Ammon's horn (tissue), 1 donor: ENCODE measurements at regions not wholly inside any gene's neighbourhood (a gene's known extent, or its start where the extent isn't known, plus 50 kb on each side); places are given as distances from the start of the nearest gene placed in this dataset.

Experiments used
- DNase-seq: peaks from one replicate; pipeline ENCODE4 v3.0.0-alpha.2; 2016; ENCODE audit warnings: low spot score

DNA sequence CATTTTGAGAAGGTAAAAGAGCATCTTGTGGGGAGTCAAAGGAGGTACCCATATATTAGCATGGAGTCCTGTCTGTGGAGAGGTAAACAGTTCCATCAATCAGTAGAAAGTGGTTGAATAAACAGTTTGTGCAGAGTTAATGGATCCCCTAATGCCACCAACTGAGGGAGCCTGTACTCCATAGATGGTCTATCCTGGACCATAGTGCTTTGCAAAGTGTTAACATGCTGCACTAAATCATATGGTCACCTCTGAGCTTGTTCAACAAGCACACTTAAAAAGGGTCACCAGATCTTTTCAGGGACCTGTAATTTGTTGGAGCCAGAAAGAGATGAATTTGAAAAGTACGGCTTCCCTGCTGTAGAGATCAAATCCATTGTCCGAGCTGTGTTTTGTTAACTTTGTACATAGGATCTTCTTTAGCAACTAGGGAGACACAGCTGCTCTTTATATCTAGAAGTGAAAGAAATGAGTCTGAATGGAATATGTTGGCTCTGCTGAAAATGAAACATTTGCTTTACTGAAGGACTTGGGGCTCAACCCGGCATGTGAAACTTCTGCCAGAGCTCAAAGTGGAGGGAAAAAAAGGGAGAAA, 366.4 kb downstream of the ETNK1 start:
- no peak for DNase-seq

DNA sequence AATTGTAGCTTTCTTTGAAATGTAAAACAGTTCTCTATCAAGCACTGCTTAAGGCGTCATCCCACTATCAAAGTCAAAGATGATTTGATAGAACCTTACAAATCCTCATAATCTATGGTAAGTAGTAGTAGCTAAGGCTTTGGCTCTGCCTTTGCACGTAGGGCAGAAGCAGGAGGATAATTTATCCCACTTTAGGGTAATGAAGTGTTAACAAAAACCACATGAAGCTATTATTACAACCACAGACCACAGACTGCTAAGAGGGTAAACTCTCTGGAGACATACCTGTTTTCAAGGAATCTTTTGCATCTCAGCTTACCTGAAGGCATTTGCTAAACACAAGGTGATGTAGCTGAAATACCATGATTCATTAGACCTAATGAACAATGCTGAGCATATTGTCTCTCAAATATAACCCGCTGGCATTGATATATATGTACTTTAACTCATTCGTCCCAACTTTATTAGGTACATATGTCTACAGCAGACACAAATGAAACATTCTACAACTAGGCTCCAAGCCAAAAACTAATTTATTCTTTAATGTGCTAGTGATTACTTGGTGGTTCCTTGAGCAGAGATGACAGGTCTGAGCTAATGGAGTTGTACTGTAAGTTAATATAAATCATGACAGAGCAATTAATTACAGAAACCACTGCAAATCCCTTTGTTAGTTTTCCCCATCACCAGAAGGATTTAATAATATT, 368.8 kb downstream of the ETNK1 start:
- DNase-seq: no peak

- DNase-seq: no peak
These were observed 369.3 kb downstream of the ETNK1 start for GRCh38 chr12:22994316-22994675.

DNA sequence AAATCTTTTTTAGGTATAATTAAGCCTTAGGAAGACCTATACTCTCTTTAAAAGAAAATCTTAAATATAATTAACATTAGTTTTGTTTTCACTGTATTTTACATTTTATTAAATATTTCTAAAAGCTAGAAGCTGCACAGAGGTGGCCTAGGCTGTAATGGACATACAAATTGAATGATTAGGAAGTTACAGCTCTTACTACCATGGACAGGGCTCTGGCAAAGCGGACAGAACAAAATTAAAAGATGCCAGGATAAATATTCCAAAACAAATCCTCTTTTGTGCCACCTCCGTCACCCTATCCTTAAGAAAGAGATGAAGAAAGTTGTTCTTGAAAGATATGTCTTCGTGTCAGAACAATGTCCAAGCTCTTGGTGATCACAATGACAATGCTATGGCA, 376.5 kb downstream of the ETNK1 start:
- no peak for DNase-seq

GRCh38 chr12:23002381-23002780, 377.4 kb downstream of the ETNK1 start:
- no peak for DNase-seq

DNA sequence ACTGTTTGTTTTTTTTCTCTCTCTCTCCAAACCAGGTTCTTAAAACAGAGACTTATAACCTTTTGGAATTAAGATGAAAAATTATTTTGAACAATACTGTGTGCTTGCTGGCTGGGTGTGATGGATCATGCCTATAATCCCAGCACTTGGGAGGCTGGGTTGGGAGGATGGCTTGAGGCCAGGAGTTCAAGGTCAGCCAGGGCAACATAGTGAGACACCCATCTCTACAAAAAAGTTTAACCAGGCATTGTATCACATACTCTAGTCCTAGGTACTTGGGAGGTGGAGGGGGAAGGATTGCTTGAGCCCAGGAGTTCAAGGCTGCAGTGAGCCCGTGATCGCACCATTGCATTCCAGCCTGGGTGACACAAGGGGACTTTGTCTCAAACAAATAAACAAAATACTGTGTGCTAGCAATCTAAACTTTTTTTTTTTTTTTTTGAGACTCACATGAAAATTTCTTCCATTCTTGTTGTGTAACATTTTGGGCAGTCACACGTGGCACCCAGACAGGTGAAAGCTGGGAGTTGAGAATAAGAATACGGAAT, 379.6 kb downstream of the ETNK1 start:
- no peak for DNase-seq

DNA sequence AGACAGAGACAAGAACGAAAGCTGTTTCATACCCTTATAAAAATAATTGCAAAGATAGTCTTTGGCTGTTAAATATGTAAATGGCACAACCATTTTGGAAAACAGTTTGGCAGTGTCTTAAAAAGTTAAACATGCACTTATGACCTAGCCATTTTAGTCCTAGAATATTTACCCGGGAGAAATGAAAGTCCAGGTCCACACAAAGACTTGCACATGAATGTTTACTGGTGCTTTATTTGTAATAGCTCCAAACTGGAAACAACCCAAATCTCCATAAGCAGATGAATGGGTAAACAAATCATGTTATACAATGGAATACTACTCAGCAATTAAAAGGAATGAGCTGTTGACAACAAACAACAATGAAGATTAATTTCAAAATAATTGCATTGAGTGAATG, 380.4 kb downstream of the ETNK1 start:
- DNase-seq: no peak

- DNase-seq: no peak
These were observed 381.4 kb downstream of the ETNK1 start for GRCh38 chr12:23006413-23006812.

DNA sequence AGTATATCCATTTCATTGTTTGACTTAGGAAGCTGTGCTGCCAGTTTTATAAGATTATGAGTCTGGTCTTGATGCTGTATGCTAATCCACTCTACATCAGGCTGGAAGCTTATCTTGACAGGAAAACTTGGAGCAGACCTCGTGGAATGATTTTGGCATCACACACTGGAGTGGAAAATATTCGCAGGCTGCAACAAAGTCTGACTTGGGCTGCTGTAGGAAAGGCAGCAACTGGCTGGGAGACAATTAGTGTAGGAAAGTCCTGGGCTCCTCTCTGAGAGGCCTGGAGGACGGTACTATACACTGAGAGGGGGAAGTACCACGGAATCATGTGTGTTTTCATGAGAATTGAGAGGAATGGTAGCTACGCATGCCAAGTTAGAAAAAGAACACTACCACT, 383.7 kb downstream of the ETNK1 start:
- no peak for DNase-seq

GRCh38 chr12:23014749-23015148, 389.8 kb downstream of the ETNK1 start:
- no peak for DNase-seq

GRCh38 chr12:23025372-23026016, 400.5 kb downstream of the ETNK1 start:
- no peak for DNase-seq

GRCh38 chr12:23028158-23028802, 403.3 kb downstream of the ETNK1 start:
- DNase-seq: no peak

- DNase-seq: no peak
These were observed 404.2 kb downstream of the ETNK1 start for GRCh38 chr12:23029185-23029584.

DNA sequence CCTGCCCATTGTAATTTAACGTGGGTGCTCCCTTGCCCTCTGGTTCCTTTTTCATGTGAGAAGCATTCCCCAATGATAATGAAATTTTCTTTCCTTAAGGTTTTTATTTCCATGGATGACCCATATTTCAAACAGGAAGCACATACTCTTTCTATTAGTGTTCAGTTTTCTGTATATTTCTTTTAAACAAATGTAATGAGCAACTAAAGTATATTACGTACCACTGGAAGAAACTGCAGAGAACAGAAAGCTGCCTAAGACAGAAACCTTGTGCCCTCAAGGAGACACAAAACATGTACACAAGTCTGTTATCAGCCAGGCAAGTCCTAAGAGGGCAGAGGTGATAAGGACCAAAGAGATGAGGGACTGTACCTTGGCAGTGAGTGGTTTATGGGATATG, 414.9 kb downstream of the ETNK1 start:
- DNase-seq: no peak

GRCh38 chr12:23041774-23042173, 416.8 kb downstream of the ETNK1 start:
- DNase-seq: no peak

GRCh38 chr12:23043646-23044045, 418.7 kb downstream of the ETNK1 start:
- DNase-seq: no peak

- no peak for DNase-seq
These were observed 424.2 kb downstream of the ETNK1 start for GRCh38 chr12:23049180-23049579.

DNA sequence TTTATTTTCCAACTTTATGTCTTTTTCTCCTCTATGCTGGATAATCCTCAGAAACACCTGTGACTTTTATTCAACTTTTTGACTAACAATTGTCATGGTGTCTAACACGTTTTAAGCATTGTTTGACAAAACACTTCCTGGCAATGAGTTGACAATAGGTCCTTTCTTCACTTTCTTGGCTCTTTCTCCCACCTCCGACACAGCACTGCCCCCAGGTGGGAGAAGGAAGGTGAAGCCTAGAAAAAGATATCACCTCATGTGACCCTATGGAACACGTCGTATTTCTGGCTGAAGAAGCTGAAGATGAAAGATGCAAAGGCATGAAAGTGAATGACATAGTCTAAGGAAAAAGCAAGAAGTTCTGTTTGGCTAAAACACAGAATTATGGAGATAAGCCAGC, 430.0 kb downstream of the ETNK1 start:
- no peak for DNase-seq

DNA sequence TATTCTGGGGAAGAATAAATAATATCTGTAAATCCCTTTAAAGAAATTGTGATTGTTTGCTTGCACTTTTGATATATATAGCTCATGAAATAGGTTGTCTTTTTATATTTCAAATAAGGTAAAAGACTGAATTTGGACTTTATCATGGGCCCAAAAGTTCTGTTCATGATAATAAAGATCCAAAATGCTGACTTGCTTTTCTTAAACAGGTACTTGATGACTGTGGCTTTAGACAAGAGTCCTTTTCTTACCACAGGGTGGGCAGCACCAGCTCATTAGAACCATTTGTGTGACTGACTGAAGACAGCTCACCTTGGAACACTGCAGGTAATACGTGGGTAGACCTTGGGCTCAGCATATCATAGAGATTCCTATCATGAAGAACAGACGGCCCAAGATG, 432.6 kb downstream of the ETNK1 start:
- DNase-seq: no peak

- DNase-seq: no peak
These were observed 435.2 kb downstream of the ETNK1 start for GRCh38 chr12:23060161-23060560.

DNA sequence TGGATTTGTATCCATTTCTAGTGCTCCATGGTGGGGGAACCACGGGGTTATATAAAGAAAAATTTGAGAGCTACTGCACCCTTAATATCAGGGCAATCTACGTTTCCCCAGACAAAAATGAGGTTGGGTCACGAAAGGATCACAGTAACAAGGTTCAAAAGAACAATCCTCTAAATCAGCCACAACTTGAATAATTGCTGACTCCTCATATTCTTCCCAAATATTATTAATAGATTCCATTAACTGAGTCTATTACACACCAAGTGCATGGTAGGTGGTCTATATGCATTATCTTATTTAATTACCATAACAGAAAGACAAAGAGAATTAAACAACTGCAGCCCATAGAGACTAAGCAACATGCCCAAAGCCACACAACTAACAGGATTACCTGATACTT, 438.2 kb downstream of the ETNK1 start:
- DNase-seq: no peak

GRCh38 chr12:23066095-23066494, 441.1 kb downstream of the ETNK1 start:
- DNase-seq: peak; percentile 33

DNA sequence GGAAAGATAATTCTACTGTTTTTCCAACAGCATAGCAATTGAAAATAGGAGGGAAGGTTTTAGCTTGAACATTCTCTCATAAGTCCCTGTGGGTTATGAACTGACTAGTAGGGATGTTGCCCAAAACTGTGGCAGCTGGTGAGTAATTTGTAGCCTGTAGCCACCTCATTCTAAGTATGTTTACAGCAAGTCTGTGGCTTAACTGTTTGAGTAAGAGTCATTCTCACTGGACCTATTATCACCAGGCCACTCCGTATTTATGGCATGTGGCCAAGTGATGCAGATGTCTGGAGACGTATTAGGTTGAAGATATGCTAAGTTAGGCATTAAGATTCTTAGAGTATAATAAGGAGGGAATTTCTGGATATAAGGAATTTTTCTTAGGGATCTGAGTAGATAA, 458.3 kb downstream of the ETNK1 start:
- no peak for DNase-seq
